Activated CD8-positive, alpha-beta T cell treated with anti-CD3 and anti-CD28 coated beads for 36 hours (primary cell): ENCODE measurements at regions not wholly inside any gene's neighbourhood (a gene's known extent, or its start where the extent isn't known, plus 50 kb on each side); places are given as distances from the start of the nearest gene placed in this dataset.

Experiments used
- ATAC-seq: fragments of 200-7000 bp; cut with Tn5 transposase; one replicate; pipeline ENCODE4 v1.10.0; 2021; ENCODE audit warnings: mild to moderate bottlenecking, moderate library complexity
- CTCF ChIA-PET: fragments of 350-600 bp; sonication (Branson Sonifier 250); formaldehyde crosslinking; loops from one replicate; lab custom pipeline; 2021; ENCODE audit warnings: antibody characterized with exemption; lab: Charles Lee
- POLR2A ChIA-PET: fragments of 350-600 bp; sonication (Branson Sonifier 250); formaldehyde crosslinking; loops from one replicate; lab custom pipeline; 2021; ENCODE audit warnings: antibody characterized with exemption; lab: Charles Lee
- DNase-seq: peaks from one replicate; pipeline ENCODE4 v3.0.0-alpha.2; 2020
- H3K27ac Mint-ChIP-seq: one replicate; pipeline ENCODE4 v1.8.0; 2021; ENCODE audit warnings: mild to moderate bottlenecking, mixed read lengths
- H3K27me3 Mint-ChIP-seq: one replicate; pipeline ENCODE4 v1.8.0; 2021; ENCODE audit warnings: mixed read lengths
- H3K36me3 Mint-ChIP-seq: one replicate; pipeline ENCODE4 v1.8.0; 2021; ENCODE audit warnings: low read depth, mixed read lengths
- H3K4me1 Mint-ChIP-seq: one replicate; pipeline ENCODE4 v1.8.0; 2021; ENCODE audit warnings: low read depth, mixed read lengths
- H3K4me3 Mint-ChIP-seq: one replicate; pipeline ENCODE4 v1.8.0; 2021; ENCODE audit warnings: mild to moderate bottlenecking, moderate library complexity, mixed read lengths
- H3K9me3 Mint-ChIP-seq: one replicate; pipeline ENCODE4 v1.8.0; 2021; ENCODE audit warnings: mixed read lengths
- intact Hi-C: fragments of 100-400 bp; cut with micrococcal nuclease; formaldehyde crosslinking; loops from one replicate; pipeline ENCODE4 v1.10.0; 2022
- TF ChIP-seq, protein P1 (sequence below): fragments of 200-600 bp; IDR thresholded peaks from one replicate; pipeline ENCODE4 v1.8.0; 2022; ENCODE audit warnings: antibody characterized with exemption, mild to moderate bottlenecking

DNA sequence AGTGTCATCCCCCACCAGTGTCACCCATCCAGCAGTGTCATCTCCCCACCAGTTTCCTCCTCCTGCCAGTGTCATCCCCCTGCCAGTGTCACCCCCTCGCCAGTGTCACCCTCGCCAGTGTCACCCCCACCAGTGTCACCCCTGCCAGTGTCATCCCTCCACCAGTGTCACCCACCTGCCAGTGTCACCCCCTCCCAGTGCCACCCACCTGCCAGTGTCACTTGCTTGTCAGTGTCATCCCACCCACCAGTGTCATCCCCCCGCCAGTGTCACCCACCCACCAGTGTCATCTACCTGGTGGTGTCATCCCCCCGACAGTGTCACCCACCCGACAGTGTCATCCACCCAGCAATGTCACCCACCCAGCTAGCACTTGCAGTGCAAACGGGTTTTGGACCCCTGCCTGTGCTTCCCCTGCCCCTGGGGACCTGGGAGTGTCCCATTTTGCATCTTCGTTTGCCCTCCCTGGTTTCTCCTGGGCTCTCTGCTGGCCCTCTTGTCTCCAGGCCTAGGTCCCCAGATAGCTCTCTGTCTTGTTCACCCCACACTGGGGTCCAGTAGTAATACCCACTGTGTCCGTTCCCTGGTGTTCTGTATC is 99.8 kb upstream of the PRR20G start:
- no peaks in the 10 kb centered on the region for H3K27me3 Mint-ChIP-seq
- no peak overlapping the region for H3K27ac Mint-ChIP-seq
- TF ChIP-seq, protein P1, sequence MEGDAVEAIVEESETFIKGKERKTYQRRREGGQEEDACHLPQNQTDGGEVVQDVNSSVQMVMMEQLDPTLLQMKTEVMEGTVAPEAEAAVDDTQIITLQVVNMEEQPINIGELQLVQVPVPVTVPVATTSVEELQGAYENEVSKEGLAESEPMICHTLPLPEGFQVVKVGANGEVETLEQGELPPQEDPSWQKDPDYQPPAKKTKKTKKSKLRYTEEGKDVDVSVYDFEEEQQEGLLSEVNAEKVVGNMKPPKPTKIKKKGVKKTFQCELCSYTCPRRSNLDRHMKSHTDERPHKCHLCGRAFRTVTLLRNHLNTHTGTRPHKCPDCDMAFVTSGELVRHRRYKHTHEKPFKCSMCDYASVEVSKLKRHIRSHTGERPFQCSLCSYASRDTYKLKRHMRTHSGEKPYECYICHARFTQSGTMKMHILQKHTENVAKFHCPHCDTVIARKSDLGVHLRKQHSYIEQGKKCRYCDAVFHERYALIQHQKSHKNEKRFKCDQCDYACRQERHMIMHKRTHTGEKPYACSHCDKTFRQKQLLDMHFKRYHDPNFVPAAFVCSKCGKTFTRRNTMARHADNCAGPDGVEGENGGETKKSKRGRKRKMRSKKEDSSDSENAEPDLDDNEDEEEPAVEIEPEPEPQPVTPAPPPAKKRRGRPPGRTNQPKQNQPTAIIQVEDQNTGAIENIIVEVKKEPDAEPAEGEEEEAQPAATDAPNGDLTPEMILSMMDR = no peak
- no peaks in the 10 kb centered on the region for H3K36me3 Mint-ChIP-seq
- ATAC-seq (no peak), DNase-seq (no peak)
- no peaks in the 10 kb centered on the region for H3K9me3 Mint-ChIP-seq
- no peak overlapping the region for H3K4me3 Mint-ChIP-seq
- POLR2A ChIA-PET = no interaction called here
- H3K4me1 Mint-ChIP-seq = no peaks in the 10 kb centered on the region
- CTCF ChIA-PET = no interaction called here
- intact Hi-C loops = no loop called here

DNA sequence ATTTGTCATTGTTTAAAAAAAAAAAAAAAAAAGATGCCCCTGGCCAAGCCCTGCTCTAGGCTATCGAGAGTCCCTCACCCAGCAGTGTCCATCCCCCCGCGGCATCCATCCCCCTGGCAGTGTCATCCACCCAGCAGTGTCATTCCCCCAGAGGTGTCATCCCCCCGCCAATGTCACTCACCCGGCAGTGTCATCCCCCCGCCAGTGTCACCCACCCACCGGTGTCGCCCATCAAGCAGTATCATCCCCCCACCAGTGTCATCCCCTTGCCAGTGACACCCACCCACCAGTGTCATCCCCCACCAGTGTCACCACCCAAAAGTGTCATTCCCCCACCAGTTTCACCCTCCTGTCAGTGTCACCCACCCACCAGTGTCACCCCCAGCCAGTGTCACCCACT is 99.3 kb upstream of the PRR20G start:
- ATAC-seq = no peak
- CTCF ChIA-PET = no interaction called here
- DNase-seq = no peak
- Mint-ChIP-seq H3K9me3 (no peaks in the 10 kb centered on the region), H3K27me3 (no peaks in the 10 kb centered on the region), H3K4me1 (no peaks in the 10 kb centered on the region), H3K4me3 (no peak overlapping the region), H3K36me3 (no peaks in the 10 kb centered on the region), H3K27ac (no peak overlapping the region)
- intact Hi-C loops = no loop called here
- POLR2A ChIA-PET = no interaction called here
- TF ChIP-seq, protein P1 = no peak

DNA sequence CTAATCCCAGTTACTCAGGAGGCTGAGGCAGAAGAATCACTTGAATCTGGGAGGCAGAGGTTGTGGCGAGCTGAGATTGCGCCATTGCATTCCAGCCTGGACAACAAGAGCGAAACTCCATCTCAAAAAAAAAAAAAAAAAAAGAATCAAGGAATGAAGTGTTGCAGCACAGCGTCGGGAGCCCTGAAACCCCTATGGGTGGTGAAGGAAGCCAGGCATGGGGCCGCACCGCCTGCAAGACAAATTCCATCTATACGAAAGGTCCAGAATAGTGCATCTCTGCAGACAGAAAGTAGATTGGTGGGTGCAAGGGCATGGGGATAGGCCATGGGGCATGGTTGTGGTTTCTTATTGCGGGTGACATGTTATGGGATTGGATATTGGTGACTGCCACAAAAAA is 98.6 kb upstream of the PRR20G start:
- H3K36me3 Mint-ChIP-seq = no peaks in the 10 kb centered on the region
- no peaks in the 10 kb centered on the region for H3K4me1 Mint-ChIP-seq
- H3K9me3 Mint-ChIP-seq = peaks cover 2% of the 10 kb centered on the region
- TF ChIP-seq, protein P1 = no peak
- DNase-seq = no peak
- ChIA-PET POLR2A (no interaction called here), CTCF (no interaction called here)
- H3K27ac Mint-ChIP-seq = no peak overlapping the region
- no peak overlapping the region for H3K4me3 Mint-ChIP-seq
- intact Hi-C loops = no loop called here
- ATAC-seq = no peak
- H3K27me3 Mint-ChIP-seq = peaks cover 1% of the 10 kb centered on the region

DNA sequence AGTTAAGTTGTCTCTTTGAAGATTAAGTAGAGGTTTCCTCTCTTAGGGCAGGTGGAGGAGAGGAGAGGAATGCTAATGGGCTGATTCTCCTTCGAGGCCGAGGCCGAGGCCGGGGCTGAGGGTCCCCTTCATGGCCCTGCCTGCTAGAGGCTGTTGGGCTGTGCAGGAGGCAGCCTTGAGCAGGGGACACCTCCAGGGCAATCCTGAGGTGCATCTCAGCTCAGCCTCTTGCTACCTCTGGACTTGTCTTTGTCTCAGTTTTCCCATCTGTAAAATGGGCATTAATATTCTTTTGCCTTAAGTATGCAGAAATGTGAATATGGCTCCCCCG is 97.7 kb upstream of the PRR20G start:
- H3K9me3 Mint-ChIP-seq = peaks cover 2% of the 10 kb centered on the region
- intact Hi-C loops = no loop called here
- ChIA-PET POLR2A (no interaction called here), CTCF (no interaction called here)
- H3K27ac Mint-ChIP-seq = no peak overlapping the region
- peaks cover 1% of the 10 kb centered on the region for H3K27me3 Mint-ChIP-seq
- no peaks in the 10 kb centered on the region for H3K4me1 Mint-ChIP-seq
- H3K4me3 Mint-ChIP-seq = no peak overlapping the region
- DNase-seq (no peak), ATAC-seq (no peak)
- H3K36me3 Mint-ChIP-seq = no peaks in the 10 kb centered on the region
- TF ChIP-seq, protein P1 = no peak

DNA sequence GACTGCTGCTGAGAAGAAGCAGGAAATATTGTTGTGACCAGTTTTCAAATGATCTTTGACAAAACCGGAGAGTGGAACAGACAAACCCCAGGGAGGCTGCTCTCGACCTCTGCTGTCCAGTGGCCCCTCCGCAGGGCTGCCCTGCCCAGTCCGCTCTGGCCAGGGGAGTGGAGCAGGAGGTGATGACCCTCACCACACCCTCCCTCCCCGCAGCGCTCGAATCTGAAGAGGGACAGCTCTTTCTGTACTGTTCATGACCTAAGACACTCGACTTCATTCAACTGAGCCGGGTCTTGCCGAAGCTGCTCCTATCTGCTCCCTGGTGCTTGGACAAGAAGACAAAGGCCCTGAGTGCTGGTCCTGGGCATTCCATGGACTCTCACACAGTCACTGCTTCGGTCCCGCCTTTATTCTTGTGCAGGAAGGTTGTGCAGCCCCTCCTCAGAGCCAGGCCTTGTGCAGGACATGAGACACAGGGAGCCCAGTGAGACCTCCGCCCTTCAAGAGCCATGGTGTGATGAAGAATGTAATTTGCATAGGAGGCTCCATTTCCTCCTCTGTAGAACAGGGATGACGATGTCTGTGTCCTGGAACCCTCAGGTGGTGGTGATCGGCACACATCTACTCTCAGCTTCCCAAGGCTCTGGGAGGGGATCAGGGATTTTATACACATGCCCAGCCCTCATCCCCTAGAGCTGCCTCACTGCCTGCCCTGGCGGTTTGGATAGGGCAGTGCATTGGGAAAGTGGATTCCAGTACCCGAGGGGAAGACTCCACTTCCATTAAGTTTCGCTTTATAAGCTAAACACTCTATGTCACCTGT is 97.1 kb upstream of the PRR20G start:
- Mint-ChIP-seq H3K4me1 (no peaks in the 10 kb centered on the region), H3K27me3 (peaks cover 1% of the 10 kb centered on the region), H3K9me3 (peaks cover 2% of the 10 kb centered on the region), H3K27ac (no peak overlapping the region), H3K4me3 (no peak overlapping the region), H3K36me3 (no peaks in the 10 kb centered on the region)
- TF ChIP-seq, protein P1 = no peak
- POLR2A ChIA-PET = no interaction called here
- no peak for ATAC-seq
- DNase-seq = no peak
- CTCF ChIA-PET = interaction anchor here (1.0 kb wide), 1 partner anchor 11 kb away, joined by 3 read pairs; no protein-coding TSS in a partner anchor
- intact Hi-C loops = no loop called here
